GM13977 (cell line): ENCODE measurements at regions not wholly inside any gene's neighbourhood (a gene's known extent, or its start where the extent isn't known, plus 50 kb on each side); places are given as distances from the start of the nearest gene placed in this dataset.

Experiments
- DNase-seq: peaks from one replicate; pipeline ENCODE4 v3.0.0; 2012; ENCODE audit warnings: low spot score
- CTCF ChIP-seq: IDR thresholded peaks from 2 replicates; pipeline ENCODE4 v1.5.1; 2012; ENCODE audit warnings: mild to moderate bottlenecking, control low read depth; ENCODE audit not compliant: insufficient read depth; ENCODE audit errors: extremely low read depth, missing control alignments
- in situ Hi-C: fragments of 300-500 bp; cut with MboI; formaldehyde crosslinking; loops from one replicate; pipeline ENCODE4 v1.12.0; 2022; ENCODE audit warnings: low sequenced_read_pairs, low pct_unique_long_range_greater_than_20kb, mixed read lengths, inconsistent platforms; ENCODE audit not compliant: unreplicated experiment

- no peak for DNase-seq
- no peak for TF ChIP-seq CTCF
- in situ Hi-C loops = no loop called here
These were observed 585.8 kb upstream of the GOT2 start for GRCh38 chr16:59319871-59320270.

DNA sequence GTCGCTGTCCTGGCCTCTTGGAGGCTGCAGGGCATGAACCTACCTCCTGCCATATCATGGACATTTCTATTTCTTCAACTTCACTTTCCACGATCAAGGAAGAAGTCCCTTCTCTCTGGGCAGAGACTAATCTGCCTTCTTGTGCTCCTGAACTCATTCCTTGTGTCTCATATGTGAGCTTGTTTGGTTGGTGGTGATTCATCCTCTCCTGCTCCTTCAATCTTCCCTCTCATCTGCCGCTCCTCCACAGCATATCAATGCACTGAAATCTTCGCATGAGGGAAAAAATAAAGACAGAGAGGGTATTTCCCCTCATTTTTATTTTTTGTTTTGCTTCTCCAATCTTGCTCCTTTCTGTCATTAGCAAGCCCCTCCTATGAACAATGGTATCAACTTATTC, 571.7 kb upstream of the GOT2 start:
- in situ Hi-C loops = no loop called here
- DNase-seq = no peak
- TF ChIP-seq CTCF = no peak

- DNase-seq = no peak
- no peak for TF ChIP-seq CTCF
- in situ Hi-C loops = no loop called here
These were observed 562.8 kb upstream of the GOT2 start for GRCh38 chr16:59296888-59297287.

DNA sequence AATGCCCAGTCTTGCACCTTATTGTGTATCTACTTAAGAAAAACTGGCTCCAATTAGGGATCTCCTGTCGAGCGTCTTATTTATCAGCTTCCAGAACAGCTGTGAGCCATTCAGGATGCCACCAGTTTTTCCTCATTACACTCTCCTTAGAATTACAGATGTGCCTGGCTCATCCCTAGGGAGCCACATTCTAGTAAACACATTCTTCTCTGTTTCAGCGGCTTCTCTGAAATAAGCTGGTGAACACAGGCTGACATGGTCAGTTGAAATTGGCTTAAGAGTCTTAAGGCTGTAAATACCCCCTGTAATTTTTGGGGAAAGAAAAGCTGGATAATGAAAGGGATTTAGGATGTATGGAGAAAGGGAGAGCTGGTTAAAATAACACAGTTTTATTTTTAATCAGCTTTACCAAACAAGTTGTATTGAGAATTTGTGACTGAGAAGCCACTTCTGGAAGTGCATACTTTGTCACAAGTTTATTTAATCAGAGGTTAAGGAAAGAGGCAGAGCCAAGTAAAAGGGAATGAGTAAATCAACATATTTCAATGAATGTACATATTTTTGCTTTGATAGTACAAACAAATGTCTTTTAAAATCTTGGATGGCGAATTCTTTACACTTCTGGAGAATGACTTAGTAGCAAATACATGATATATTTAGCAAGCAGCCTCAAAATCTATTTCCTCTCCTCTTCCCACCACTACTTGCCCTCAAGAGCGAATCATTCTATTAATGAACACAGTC, 562.0 kb upstream of the GOT2 start:
- in situ Hi-C loops = no loop called here
- no peak for DNase-seq
- no peak for TF ChIP-seq CTCF

- DNase-seq = no peak
- no peak for TF ChIP-seq CTCF
- in situ Hi-C loops = no loop called here
These were observed 561.4 kb upstream of the GOT2 start for GRCh38 chr16:59295474-59295873.

DNA sequence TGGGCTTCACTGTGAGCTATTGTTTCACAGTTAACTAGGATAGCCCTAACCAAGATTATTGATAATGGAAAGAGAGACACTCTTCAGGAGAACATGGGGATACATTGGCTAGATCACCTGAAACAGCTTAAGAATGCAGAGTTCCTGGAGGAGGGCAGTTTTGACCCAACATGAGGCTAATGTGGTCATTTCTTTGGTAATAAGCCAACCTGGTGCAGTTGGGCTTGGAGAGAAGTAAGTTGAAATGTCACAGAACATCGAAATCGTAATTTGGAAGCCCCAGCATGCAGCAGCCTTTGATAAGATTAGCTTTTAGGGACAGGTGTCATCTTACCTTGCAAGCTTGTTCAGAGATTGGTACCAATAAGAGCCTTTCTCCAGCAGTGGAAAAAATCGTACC, 556.6 kb upstream of the GOT2 start:
- no peak for DNase-seq
- no peak for TF ChIP-seq CTCF
- in situ Hi-C loops = no loop called here

DNA sequence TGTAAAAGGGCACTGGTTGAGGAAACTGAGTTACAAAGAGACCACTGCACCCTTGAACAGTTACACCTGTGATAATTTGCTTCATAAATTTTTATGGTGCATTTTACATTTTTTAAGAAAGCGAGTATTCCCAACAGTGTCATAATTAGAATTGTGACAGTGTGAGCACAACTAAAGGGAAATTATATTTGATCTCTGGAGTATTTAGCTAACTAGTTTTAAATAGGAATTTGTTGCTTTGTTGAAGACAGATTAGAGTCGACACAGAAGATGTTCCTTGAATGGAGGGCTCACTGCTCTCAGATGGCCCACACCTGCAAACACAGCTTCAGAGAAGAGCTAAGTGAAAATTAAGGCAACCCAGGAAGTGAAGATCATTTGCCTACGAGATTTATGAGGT, 555.0 kb upstream of the GOT2 start:
- DNase-seq = no peak
- in situ Hi-C loops = no loop called here
- no peak for TF ChIP-seq CTCF
